ENCODE measurements at regions not wholly inside any gene's neighbourhood (a gene's known extent, or its start where the extent isn't known, plus 50 kb on each side); places are given as distances from the start of the nearest gene placed in this dataset.

- TF ChIP-seq EZH2 (IDR thresholded peaks at IDR 0.05; ENCODE audit: low read depth) (no peak), CTCF (conservative IDR thresholded peaks at IDR 0.05) (no peak)
Measured at GRCh38 chr3:42012935-42013690, 51.2 kb upstream of the ULK4 start.

Measured in PC-9 (cell line).